HepG2 (cell line): ENCODE measurements at regions not wholly inside any gene's neighbourhood (a gene's known extent, or its start where the extent isn't known, plus 50 kb on each side); places are given as distances from the start of the nearest gene placed in this dataset.

ENCODE experiments used
- ETV6 ChIP-seq: sonication (generic); formaldehyde crosslinking; conservative IDR thresholded peaks from 2 replicates; pipeline ENCODE4 v1.4.0; 2020; ENCODE audit warnings: missing genetic modification reagents
- FOSL2 ChIP-seq: sonication (generic); formaldehyde crosslinking; IDR thresholded peaks from 2 replicates; pipeline ENCODE4 v1.4.0; 2020; ENCODE audit warnings: missing genetic modification reagents
- ZNF496 ChIP-seq: sonication (generic); formaldehyde crosslinking; IDR thresholded peaks from 2 replicates; pipeline ENCODE4 v1.8.1; 2023; ENCODE audit warnings: mild to moderate bottlenecking, moderate library complexity, missing genetic modification reagents; ENCODE audit not compliant: insufficient replicate concordance
- TF ChIP-seq, protein P1 (sequence below), 2 experiments: IDR thresholded peaks; 2 replicates each; pipeline ENCODE4 v1.6.1; 2011 to 2012; ENCODE audit warnings: low read length in 2 of 2, borderline replicate concordance in 1 of 2, low read depth in 1 of 2, mild to moderate bottlenecking in 1 of 2, moderate library complexity in 1 of 2
- TF ChIP-seq, protein P2 (sequence below): IDR thresholded peaks from 2 replicates; pipeline ENCODE4 v1.6.1; 2012; ENCODE audit warnings: low read depth, low read length, improper control_type of control experiment
- TF ChIP-seq, protein P3 (sequence below): conservative IDR thresholded peaks from 2 replicates; pipeline ENCODE4 v1.6.1; 2018; ENCODE audit warnings: missing genetic modification reagents
- TF ChIP-seq, protein P4 (sequence below): sonication (generic); formaldehyde crosslinking; IDR thresholded peaks from 2 replicates; pipeline ENCODE4 v1.5.0; 2020; ENCODE audit warnings: mild to moderate bottlenecking, missing genetic modification reagents, moderate library complexity

DNA sequence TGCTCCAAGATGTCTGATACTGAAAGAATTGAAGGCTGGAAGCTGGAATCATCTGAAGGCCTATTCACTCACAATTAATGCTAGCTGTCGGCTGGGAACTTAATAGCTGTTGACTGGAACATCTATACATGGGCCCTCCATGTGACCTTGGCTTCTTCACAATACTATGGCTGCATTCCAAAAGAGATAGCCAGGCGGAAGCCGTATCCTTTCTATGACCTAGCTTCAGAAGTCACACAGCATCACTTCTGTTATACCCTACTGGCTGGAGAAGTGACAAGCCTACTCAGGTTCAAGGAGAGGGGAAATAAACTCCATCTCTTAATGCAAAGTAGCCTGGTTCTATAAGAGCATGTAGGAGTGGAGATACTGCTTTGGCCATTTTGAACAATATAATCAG lies 50.9 kb upstream of the SPRED1 start:
- TF ChIP-seq FOSL2 (CRISPR knock-in tag) (no peak), ETV6 (CRISPR knock-in tag) (no peak), ZNF496 (CRISPR knock-in tag) (no peak)
- TF ChIP-seq, protein P1, sequence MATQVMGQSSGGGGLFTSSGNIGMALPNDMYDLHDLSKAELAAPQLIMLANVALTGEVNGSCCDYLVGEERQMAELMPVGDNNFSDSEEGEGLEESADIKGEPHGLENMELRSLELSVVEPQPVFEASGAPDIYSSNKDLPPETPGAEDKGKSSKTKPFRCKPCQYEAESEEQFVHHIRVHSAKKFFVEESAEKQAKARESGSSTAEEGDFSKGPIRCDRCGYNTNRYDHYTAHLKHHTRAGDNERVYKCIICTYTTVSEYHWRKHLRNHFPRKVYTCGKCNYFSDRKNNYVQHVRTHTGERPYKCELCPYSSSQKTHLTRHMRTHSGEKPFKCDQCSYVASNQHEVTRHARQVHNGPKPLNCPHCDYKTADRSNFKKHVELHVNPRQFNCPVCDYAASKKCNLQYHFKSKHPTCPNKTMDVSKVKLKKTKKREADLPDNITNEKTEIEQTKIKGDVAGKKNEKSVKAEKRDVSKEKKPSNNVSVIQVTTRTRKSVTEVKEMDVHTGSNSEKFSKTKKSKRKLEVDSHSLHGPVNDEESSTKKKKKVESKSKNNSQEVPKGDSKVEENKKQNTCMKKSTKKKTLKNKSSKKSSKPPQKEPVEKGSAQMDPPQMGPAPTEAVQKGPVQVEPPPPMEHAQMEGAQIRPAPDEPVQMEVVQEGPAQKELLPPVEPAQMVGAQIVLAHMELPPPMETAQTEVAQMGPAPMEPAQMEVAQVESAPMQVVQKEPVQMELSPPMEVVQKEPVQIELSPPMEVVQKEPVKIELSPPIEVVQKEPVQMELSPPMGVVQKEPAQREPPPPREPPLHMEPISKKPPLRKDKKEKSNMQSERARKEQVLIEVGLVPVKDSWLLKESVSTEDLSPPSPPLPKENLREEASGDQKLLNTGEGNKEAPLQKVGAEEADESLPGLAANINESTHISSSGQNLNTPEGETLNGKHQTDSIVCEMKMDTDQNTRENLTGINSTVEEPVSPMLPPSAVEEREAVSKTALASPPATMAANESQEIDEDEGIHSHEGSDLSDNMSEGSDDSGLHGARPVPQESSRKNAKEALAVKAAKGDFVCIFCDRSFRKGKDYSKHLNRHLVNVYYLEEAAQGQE (IDR thresholded peaks at IDR 0.05; ENCODE audit: borderline replicate concordance in 1 of 2, low read depth in 1 of 2, low read length in 2 of 2) = no peak
- TF ChIP-seq, protein P2, sequence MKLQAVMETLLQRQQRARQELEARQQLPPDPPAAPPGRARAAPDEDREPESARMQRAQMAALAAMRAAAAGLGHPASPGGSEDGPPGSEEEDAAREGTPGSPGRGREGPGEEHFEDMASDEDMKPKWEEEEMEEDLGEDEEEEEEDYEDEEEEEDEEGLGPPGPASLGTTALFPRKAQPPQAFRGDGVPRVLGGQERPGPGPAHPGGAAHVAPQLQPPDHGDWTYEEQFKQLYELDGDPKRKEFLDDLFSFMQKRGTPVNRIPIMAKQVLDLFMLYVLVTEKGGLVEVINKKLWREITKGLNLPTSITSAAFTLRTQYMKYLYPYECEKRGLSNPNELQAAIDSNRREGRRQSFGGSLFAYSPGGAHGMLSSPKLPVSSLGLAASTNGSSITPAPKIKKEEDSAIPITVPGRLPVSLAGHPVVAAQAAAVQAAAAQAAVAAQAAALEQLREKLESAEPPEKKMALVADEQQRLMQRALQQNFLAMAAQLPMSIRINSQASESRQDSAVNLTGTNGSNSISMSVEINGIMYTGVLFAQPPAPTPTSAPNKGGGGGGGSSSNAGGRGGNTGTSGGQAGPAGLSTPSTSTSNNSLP = no peak
- TF ChIP-seq, protein P3, sequence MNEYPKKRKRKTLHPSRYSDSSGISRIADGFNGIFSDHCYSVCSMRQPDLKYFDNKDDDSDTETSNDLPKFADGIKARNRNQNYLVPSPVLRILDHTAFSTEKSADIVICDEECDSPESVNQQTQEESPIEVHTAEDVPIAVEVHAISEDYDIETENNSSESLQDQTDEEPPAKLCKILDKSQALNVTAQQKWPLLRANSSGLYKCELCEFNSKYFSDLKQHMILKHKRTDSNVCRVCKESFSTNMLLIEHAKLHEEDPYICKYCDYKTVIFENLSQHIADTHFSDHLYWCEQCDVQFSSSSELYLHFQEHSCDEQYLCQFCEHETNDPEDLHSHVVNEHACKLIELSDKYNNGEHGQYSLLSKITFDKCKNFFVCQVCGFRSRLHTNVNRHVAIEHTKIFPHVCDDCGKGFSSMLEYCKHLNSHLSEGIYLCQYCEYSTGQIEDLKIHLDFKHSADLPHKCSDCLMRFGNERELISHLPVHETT (CRISPR knock-in tag) = no peak
- TF ChIP-seq, protein P4, sequence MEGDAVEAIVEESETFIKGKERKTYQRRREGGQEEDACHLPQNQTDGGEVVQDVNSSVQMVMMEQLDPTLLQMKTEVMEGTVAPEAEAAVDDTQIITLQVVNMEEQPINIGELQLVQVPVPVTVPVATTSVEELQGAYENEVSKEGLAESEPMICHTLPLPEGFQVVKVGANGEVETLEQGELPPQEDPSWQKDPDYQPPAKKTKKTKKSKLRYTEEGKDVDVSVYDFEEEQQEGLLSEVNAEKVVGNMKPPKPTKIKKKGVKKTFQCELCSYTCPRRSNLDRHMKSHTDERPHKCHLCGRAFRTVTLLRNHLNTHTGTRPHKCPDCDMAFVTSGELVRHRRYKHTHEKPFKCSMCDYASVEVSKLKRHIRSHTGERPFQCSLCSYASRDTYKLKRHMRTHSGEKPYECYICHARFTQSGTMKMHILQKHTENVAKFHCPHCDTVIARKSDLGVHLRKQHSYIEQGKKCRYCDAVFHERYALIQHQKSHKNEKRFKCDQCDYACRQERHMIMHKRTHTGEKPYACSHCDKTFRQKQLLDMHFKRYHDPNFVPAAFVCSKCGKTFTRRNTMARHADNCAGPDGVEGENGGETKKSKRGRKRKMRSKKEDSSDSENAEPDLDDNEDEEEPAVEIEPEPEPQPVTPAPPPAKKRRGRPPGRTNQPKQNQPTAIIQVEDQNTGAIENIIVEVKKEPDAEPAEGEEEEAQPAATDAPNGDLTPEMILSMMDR (CRISPR knock-in tag) = no peak
